M059J (cell line): ENCODE measurements at regions not wholly inside any gene's neighbourhood (a gene's known extent, or its start where the extent isn't known, plus 50 kb on each side); places are given as distances from the start of the nearest gene placed in this dataset.
"Not testable (repeated sequence)": the region's sequence is repeated elsewhere in the genome, so short reads cannot be mapped to it uniquely, and the experiment has no call there.

Experiments used
- DNase-seq: peaks from one replicate; pipeline ENCODE4 v3.0.0-alpha.2; 2012; ENCODE audit warnings: low read depth

- DNase-seq, result no peak
Measured at GRCh38 chr2:116922414-116922813, 892.1 kb upstream of the DDX18 start.

DNA sequence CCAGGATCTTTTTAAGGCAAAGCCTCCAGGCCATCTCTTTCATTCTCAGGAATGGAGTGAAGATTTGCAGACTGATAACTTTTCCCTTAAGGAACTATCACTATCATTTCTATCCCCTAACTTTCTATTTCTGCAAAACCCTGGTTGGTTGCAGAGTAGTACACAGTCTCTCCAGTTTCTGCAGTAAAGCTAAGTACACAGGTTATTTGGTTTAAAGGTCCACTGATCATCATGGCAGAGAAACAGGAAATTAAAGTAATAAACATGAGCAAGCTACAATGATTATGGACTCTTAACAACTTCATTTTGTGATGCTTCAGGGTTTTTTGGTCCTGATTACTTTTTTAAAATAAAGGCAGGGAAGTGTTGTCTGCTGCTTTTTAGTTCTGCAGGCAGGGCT, 890.0 kb upstream of the DDX18 start:
- no peak for DNase-seq

- DNase-seq, result no peak
Measured at GRCh38 chr2:116935097-116935814, 879.2 kb upstream of the DDX18 start.

GRCh38 chr2:116948258-116948657, 866.2 kb upstream of the DDX18 start:
- no peak for DNase-seq

DNA sequence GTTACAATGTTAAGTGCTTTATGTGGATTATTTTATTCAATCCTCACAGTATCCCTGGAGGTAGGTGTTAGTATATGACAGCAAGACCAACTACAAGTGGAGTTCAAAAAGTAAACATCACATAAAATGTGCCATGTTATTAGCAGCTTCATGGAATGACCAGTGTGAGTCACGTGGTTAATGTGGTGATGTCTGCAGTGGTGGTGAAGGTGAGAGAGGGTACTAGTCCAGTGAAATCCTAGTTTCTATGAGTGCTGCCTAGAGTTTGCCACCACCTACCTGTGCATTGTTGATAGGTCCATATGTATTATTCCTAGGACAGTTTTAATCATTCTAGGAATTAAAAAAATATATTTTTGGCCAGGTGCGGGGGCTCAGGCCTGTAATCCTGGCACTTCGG, 865.2 kb upstream of the DDX18 start:
- DNase-seq, result no peak

GRCh38 chr2:116952254-116952653, 862.2 kb upstream of the DDX18 start:
- DNase-seq, result no peak

- DNase-seq, result no peak
Measured at GRCh38 chr2:116955646-116956045, 858.8 kb upstream of the DDX18 start.

- DNase-seq, result no peak
Measured at GRCh38 chr2:116975608-116976007, 838.9 kb upstream of the DDX18 start.

GRCh38 chr2:116979916-116980764, 834.4 kb upstream of the DDX18 start:
- DNase-seq, result no peak

- no peak for DNase-seq
Measured at GRCh38 chr2:116987447-116987846, 827.0 kb upstream of the DDX18 start.

- DNase-seq, result peak; percentile 2
Measured at GRCh38 chr2:116988303-116988702, 826.2 kb upstream of the DDX18 start.

- no peak for DNase-seq
Measured at GRCh38 chr2:117019357-117019756, 795.1 kb upstream of the DDX18 start.

- no peak for DNase-seq
Measured at GRCh38 chr2:117027646-117028045, 786.8 kb upstream of the DDX18 start.

- DNase-seq, result not testable (repeated sequence)
Measured at GRCh38 chr2:117028708-117029107, 785.8 kb upstream of the DDX18 start.

DNA sequence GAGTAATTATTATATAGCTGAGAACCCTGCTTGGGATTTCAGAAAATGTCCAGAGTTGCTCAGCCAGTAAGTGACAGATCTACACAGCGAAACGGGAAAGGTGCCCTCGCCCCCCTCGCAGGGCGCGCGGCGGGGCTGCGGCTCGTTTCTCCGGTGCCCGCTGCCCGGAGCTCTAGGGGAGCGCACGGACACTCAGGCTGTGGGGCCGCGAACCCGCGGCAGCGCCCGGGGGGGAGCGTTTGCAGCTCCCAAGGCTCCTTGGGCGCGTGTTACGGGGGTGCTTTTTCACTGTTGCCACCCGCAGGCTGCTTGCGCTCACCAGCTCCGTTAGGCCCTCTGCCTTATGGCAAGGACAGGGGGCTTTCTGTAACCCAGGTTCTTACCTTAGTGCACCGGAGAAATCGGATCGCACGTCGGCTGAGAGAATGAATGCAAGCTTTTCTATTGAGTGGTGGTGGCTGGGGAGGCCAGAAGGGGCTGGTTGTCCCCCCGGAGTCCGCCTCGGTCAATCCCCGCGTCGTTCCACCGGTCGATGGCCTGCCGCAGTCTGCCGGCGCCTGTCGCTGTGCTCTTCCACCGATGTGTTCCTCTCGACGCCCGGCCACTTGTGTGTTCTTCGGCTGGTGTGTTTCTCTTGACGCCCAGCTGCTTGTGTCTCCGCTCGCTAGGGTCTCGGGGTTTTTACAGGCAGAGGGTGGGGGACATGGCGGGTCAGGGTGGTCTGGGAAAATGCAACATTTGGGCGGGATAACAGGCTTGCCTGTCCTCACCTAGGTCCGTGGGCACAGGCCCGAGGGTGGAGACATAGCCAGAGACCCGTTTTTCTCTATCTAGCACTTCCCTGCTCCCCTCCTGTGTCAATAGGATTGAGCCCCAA, 758.8 kb upstream of the DDX18 start:
- DNase-seq, result no peak

GRCh38 chr2:117056376-117056748, 758.1 kb upstream of the DDX18 start:
- no peak for DNase-seq

DNA sequence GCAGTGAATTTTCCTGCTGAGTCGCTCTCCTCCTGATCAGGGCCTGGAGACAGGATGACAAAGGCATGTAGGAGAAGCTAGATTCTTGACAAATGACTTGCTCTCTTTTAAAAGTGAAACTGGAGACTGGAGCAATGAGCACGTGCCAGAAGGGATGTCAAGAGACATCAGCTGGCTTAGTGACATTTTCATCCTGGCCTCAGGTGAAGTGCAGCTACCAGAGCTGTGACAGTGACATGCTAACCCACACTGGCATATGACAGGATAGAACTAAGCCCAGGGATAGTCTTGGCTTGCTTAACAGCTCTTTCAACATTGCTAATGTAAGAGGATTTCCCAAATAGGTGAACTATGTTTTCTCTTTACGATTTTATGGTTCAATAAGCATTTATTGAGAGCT, 757.5 kb upstream of the DDX18 start:
- DNase-seq, result no peak

GRCh38 chr2:117058366-117058765, 756.1 kb upstream of the DDX18 start:
- no peak for DNase-seq

- DNase-seq, result no peak
Measured at GRCh38 chr2:117064021-117064420, 750.5 kb upstream of the DDX18 start.

- no peak for DNase-seq
Measured at GRCh38 chr2:117065912-117066311, 748.6 kb upstream of the DDX18 start.

GRCh38 chr2:117067900-117068299, 746.6 kb upstream of the DDX18 start:
- DNase-seq, result no peak

DNA sequence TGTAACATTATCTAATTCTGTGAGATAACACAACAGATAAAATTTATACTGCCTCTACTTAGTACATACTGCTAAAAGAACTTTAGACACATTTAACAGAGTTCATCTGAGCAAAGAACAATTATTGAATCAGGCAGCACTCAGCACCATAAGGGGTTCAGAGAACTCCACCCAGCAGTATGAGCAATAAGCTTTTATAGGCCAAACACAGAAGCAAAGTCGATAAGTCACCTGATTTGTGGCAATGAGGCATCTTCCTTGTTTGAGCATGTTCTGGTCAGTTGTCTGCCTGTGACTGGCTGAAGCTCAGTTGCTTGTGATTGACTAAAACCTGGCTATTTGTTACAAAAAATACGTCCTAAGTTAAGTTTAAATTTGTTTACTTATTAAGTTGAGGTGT, 746.1 kb upstream of the DDX18 start:
- no peak for DNase-seq
